ENCODE measurements at regions not wholly inside any gene's neighbourhood (a gene's known extent, or its start where the extent isn't known, plus 50 kb on each side); places are given as distances from the start of the nearest gene placed in this dataset.

- no peak for TF ChIP-seq CTCF (IDR thresholded peaks at IDR 0.05; ENCODE audit: low read depth, low read length)
- no peak for TF ChIP-seq MYC (IDR thresholded peaks at IDR 0.05; ENCODE audit: low read depth, low read length)
- TF ChIP-seq POLR2A (IDR thresholded peaks at IDR 0.05; ENCODE audit: extremely low read depth, insufficient read length): no peak
- TF ChIP-seq MAX (IDR thresholded peaks at IDR 0.05; ENCODE audit: low read depth, low read length): no peak
- DNase-seq (ENCODE audit: low read depth): no peak
- H3K4me3 ChIP-seq (ENCODE audit: low read depth, low read length): no peak overlapping the region
These were observed 106.6 kb downstream of the LRRC70 start for GRCh38 chr5:62685221-62685620.

GRCh38 chr5:62684310-62684709 is 105.7 kb downstream of the LRRC70 start:
- H3K4me3 ChIP-seq (ENCODE audit: low read depth, low read length): no peak overlapping the region
- DNase-seq (ENCODE audit: low read depth): no peak
- no peak for TF ChIP-seq MAX (IDR thresholded peaks at IDR 0.05; ENCODE audit: low read depth, low read length)
- no peak for TF ChIP-seq MYC (IDR thresholded peaks at IDR 0.05; ENCODE audit: low read depth, low read length)
- no peak for TF ChIP-seq CTCF (IDR thresholded peaks at IDR 0.05; ENCODE audit: low read depth, low read length)
- no peak for TF ChIP-seq POLR2A (IDR thresholded peaks at IDR 0.05; ENCODE audit: extremely low read depth, insufficient read length)

GRCh38 chr5:62682059-62682458 is 103.4 kb downstream of the LRRC70 start:
- TF ChIP-seq POLR2A (IDR thresholded peaks at IDR 0.05; ENCODE audit: extremely low read depth, insufficient read length): no peak
- no peak for TF ChIP-seq MAX (IDR thresholded peaks at IDR 0.05; ENCODE audit: low read depth, low read length)
- no peak for TF ChIP-seq CTCF (IDR thresholded peaks at IDR 0.05; ENCODE audit: low read depth, low read length)
- TF ChIP-seq MYC (IDR thresholded peaks at IDR 0.05; ENCODE audit: low read depth, low read length): no peak
- no peak for DNase-seq (ENCODE audit: low read depth)
- no peak overlapping the region for H3K4me3 ChIP-seq (ENCODE audit: low read depth, low read length)

- TF ChIP-seq CTCF (IDR thresholded peaks at IDR 0.05; ENCODE audit: low read depth, low read length) (no peak), POLR2A (IDR thresholded peaks at IDR 0.05; ENCODE audit: extremely low read depth, insufficient read length) (no peak), MYC (IDR thresholded peaks at IDR 0.05; ENCODE audit: low read depth, low read length) (no peak)
- H3K4me3 ChIP-seq (ENCODE audit: low read depth, low read length): no peak overlapping the region
- DNase-seq (ENCODE audit: low read depth): no peak
These were observed 102.7 kb downstream of the LRRC70 start for GRCh38 chr5:62681117-62681850.

- no peak for DNase-seq (ENCODE audit: low read depth)
- TF ChIP-seq MAX (IDR thresholded peaks at IDR 0.05; ENCODE audit: low read depth, low read length) (no peak), POLR2A (IDR thresholded peaks at IDR 0.05; ENCODE audit: extremely low read depth, insufficient read length) (no peak), MYC (IDR thresholded peaks at IDR 0.05; ENCODE audit: low read depth, low read length) (no peak), CTCF (IDR thresholded peaks at IDR 0.05; ENCODE audit: low read depth, low read length) (no peak)
These were observed 101.5 kb downstream of the LRRC70 start for GRCh38 chr5:62680121-62680520.

More at GRCh38 chr5:62680121-62680520, 101.5 kb downstream of the LRRC70 start:
- no peak overlapping the region for H3K4me3 ChIP-seq (ENCODE audit: low read depth, low read length)
